Neural cell (in vitro differentiated cells): ENCODE measurements at regions not wholly inside any gene's neighbourhood (a gene's known extent, or its start where the extent isn't known, plus 50 kb on each side); places are given as distances from the start of the nearest gene placed in this dataset.

ENCODE experiments used
- H2AFZ ChIP-seq: fragments of 200-600, 300-800 bp; sonication (generic), shearing (Covaris generic); 2 replicates; pipeline ENCODE4 v1.6.0; 2014; ENCODE audit warnings: low read depth, mild to moderate bottlenecking, antibody characterized with exemption, low read length, moderate library complexity
- H3F3A ChIP-seq: fragments of 200-600 bp; shearing (Covaris generic); 2 replicates; pipeline ENCODE4 v1.6.1; 2016; ENCODE audit warnings: mild to moderate bottlenecking, moderate library complexity, mixed read lengths, antibody characterized with exemption, low read length; ENCODE audit not compliant: insufficient read depth, poor library complexity, severe bottlenecking
- H3K27ac ChIP-seq: fragments of 200-600, 300-800 bp; sonication (generic), shearing (Covaris generic); 2 replicates; pipeline ENCODE4 v1.5.1; 2014; ENCODE audit warnings: mild to moderate bottlenecking, low read length, moderate library complexity
- H3K27me3 ChIP-seq: fragments of 300-800, 200-600 bp; sonication (generic), shearing (Covaris generic); 2 replicates; pipeline ENCODE4 v1.6.0; 2014; ENCODE audit warnings: mild to moderate bottlenecking, low read depth, low read length, moderate library complexity; ENCODE audit not compliant: insufficient read depth
- H3K36me3 ChIP-seq: fragments of 300-800, 200-600 bp; sonication (generic), shearing (Covaris generic); 2 replicates; pipeline ENCODE4 v1.5.1; 2014; ENCODE audit warnings: mild to moderate bottlenecking, antibody characterized with exemption, low read length, moderate library complexity; ENCODE audit not compliant: insufficient read depth
- H3K4me2 ChIP-seq: fragments of 300-800, 200-600 bp; sonication (generic), shearing (Covaris generic); 2 replicates; pipeline ENCODE4 v1.6.0; 2014; ENCODE audit warnings: mild to moderate bottlenecking, low read length
- H3K4me3 ChIP-seq: fragments of 300-800, 200-600 bp; sonication (generic), shearing (Covaris generic); 2 replicates; pipeline ENCODE4 v1.5.1; 2014; ENCODE audit warnings: mild to moderate bottlenecking, low read length, moderate library complexity
- H3K79me2 ChIP-seq: fragments of 200-600 bp; shearing (Covaris generic); replicated peaks from 2 replicates; pipeline ENCODE4 v1.6.0; 2014; ENCODE audit warnings: mild to moderate bottlenecking, low read length, moderate library complexity; ENCODE audit not compliant: insufficient read depth
- H3K9ac ChIP-seq: fragments of 300-800, 200-600 bp; sonication (generic), shearing (Covaris generic); 2 replicates; pipeline ENCODE4 v1.6.1; 2016; ENCODE audit warnings: mild to moderate bottlenecking, low read length, mixed read lengths
- H3K9me2 ChIP-seq: fragments of 200-600 bp; shearing (Covaris generic); 2 replicates; pipeline ENCODE4 v1.6.1; 2016; ENCODE audit warnings: mild to moderate bottlenecking, low read length, mixed read lengths; ENCODE audit not compliant: insufficient read depth
- H3K9me3 ChIP-seq: fragments of 200-600, 300-800 bp; sonication (generic), shearing (Covaris generic); 2 replicates; pipeline ENCODE4 v1.6.1; 2016; ENCODE audit warnings: mild to moderate bottlenecking, mixed run types, low read length, moderate library complexity, mixed read lengths
- H4K20me1 ChIP-seq: fragments of 200-600 bp; shearing (Covaris generic); 2 replicates; pipeline ENCODE4 v1.6.1; 2016; ENCODE audit warnings: mild to moderate bottlenecking, mixed run types; ENCODE audit not compliant: insufficient read depth
- EP300 ChIP-seq: fragments of 450-650 bp; conservative IDR thresholded peaks from 2 replicates; pipeline ENCODE4 v1.6.1; 2014; ENCODE audit warnings: antibody characterized with exemption, mild to moderate bottlenecking, moderate library complexity; ENCODE audit not compliant: poor library complexity, severe bottlenecking
- EZH2 ChIP-seq: fragments of 200-600, 300-800 bp; shearing (Covaris generic), sonication (generic); IDR thresholded peaks from 2 replicates; pipeline ENCODE4 v1.6.1; 2014; ENCODE audit warnings: antibody characterized with exemption, low read length, borderline replicate concordance, mild to moderate bottlenecking; ENCODE audit not compliant: insufficient read depth, poor library complexity, severe bottlenecking
- MXI1 ChIP-seq: fragments of 450-650 bp; conservative IDR thresholded peaks from 2 replicates; pipeline ENCODE4 v1.6.1; 2014; ENCODE audit warnings: antibody characterized with exemption, mild to moderate bottlenecking; ENCODE audit not compliant: poor library complexity, severe bottlenecking
- POLR2AphosphoS5 ChIP-seq: IDR thresholded peaks from 2 replicates; pipeline ENCODE4 v1.6.1; 2012
- SMC3 ChIP-seq: fragments of 450-650 bp; conservative IDR thresholded peaks from 2 replicates; pipeline ENCODE4 v1.6.1; 2014; ENCODE audit warnings: antibody characterized with exemption, mild to moderate bottlenecking, moderate library complexity; ENCODE audit not compliant: poor library complexity
- TAF1 ChIP-seq: IDR thresholded peaks from 2 replicates; pipeline ENCODE4 v1.6.1; 2012; ENCODE audit warnings: low read depth
- TF ChIP-seq, protein P1 (sequence below): fragments of 450-650 bp; IDR thresholded peaks from 2 replicates; pipeline ENCODE4 v1.5.1; 2014; ENCODE audit warnings: antibody characterized with exemption, mild to moderate bottlenecking, moderate library complexity; ENCODE audit not compliant: poor library complexity, severe bottlenecking
- TF ChIP-seq, protein P2 (sequence below): IDR thresholded peaks from 2 replicates; pipeline ENCODE4 v1.6.1; 2012; ENCODE audit warnings: borderline replicate concordance

DNA sequence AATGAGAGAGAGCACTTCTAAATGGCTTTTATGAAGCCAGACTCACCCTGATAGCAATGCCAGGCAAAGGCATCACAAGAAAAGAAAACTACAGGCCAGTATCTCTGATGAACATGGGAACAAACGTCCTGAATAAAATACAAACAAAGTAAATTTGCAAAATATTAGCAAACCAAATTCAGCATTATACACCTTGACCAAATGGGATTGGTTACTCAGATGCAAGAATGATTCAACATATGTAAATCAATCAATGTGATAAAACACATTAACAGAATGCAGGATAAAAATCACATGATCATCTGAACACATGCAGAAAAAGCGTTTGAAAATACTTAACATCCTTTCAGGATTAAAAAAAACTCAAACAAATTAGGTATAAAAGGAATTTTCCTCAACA lies 494.9 kb upstream of the CCDC54 start:
- Histone ChIP-seq H2AFZ (no peak overlapping the region), H3K4me3 (no peak overlapping the region), H3K79me2 (no peaks in the 10 kb centered on the region), H3F3A (no peaks in the 10 kb centered on the region), H3K9me3 (no peaks in the 10 kb centered on the region), H3K4me2 (no peak overlapping the region), H3K27ac (no peak overlapping the region), H4K20me1 (no peaks in the 10 kb centered on the region), H3K36me3 (no peaks in the 10 kb centered on the region), H3K27me3 (no peaks in the 10 kb centered on the region), H3K9me2 (no peaks in the 10 kb centered on the region), H3K9ac (no peak overlapping the region)
- no peak for TF ChIP-seq SMC3

- no peak overlapping the region for H3K4me2 ChIP-seq
- H3K9me2 ChIP-seq: no peaks in the 10 kb centered on the region
- H3K27ac ChIP-seq: no peak overlapping the region
- no peaks in the 10 kb centered on the region for H3K79me2 ChIP-seq
- no peak overlapping the region for H3K9ac ChIP-seq
- H3K4me3 ChIP-seq: no peak overlapping the region
- no peaks in the 10 kb centered on the region for H3K9me3 ChIP-seq
- no peaks in the 10 kb centered on the region for H3K36me3 ChIP-seq
- no peak for TF ChIP-seq EP300
- no peak for TF ChIP-seq POLR2AphosphoS5
- no peak for TF ChIP-seq MXI1
- TF ChIP-seq EZH2: no peak
- no peak for TF ChIP-seq SMC3
- TF ChIP-seq, protein P1, sequence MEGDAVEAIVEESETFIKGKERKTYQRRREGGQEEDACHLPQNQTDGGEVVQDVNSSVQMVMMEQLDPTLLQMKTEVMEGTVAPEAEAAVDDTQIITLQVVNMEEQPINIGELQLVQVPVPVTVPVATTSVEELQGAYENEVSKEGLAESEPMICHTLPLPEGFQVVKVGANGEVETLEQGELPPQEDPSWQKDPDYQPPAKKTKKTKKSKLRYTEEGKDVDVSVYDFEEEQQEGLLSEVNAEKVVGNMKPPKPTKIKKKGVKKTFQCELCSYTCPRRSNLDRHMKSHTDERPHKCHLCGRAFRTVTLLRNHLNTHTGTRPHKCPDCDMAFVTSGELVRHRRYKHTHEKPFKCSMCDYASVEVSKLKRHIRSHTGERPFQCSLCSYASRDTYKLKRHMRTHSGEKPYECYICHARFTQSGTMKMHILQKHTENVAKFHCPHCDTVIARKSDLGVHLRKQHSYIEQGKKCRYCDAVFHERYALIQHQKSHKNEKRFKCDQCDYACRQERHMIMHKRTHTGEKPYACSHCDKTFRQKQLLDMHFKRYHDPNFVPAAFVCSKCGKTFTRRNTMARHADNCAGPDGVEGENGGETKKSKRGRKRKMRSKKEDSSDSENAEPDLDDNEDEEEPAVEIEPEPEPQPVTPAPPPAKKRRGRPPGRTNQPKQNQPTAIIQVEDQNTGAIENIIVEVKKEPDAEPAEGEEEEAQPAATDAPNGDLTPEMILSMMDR: no peak
- no peak for TF ChIP-seq TAF1
- TF ChIP-seq, protein P2, sequence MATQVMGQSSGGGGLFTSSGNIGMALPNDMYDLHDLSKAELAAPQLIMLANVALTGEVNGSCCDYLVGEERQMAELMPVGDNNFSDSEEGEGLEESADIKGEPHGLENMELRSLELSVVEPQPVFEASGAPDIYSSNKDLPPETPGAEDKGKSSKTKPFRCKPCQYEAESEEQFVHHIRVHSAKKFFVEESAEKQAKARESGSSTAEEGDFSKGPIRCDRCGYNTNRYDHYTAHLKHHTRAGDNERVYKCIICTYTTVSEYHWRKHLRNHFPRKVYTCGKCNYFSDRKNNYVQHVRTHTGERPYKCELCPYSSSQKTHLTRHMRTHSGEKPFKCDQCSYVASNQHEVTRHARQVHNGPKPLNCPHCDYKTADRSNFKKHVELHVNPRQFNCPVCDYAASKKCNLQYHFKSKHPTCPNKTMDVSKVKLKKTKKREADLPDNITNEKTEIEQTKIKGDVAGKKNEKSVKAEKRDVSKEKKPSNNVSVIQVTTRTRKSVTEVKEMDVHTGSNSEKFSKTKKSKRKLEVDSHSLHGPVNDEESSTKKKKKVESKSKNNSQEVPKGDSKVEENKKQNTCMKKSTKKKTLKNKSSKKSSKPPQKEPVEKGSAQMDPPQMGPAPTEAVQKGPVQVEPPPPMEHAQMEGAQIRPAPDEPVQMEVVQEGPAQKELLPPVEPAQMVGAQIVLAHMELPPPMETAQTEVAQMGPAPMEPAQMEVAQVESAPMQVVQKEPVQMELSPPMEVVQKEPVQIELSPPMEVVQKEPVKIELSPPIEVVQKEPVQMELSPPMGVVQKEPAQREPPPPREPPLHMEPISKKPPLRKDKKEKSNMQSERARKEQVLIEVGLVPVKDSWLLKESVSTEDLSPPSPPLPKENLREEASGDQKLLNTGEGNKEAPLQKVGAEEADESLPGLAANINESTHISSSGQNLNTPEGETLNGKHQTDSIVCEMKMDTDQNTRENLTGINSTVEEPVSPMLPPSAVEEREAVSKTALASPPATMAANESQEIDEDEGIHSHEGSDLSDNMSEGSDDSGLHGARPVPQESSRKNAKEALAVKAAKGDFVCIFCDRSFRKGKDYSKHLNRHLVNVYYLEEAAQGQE: no peak
- no peak overlapping the region for H2AFZ ChIP-seq
- no peaks in the 10 kb centered on the region for H3F3A ChIP-seq
- no peaks in the 10 kb centered on the region for H3K27me3 ChIP-seq
- H4K20me1 ChIP-seq: no peaks in the 10 kb centered on the region
Measured at GRCh38 chr3:106906074-106906473, 471.2 kb upstream of the CCDC54 start.

- Histone ChIP-seq H3K9me3 (no peaks in the 10 kb centered on the region), H4K20me1 (no peaks in the 10 kb centered on the region), H3K9me2 (no peaks in the 10 kb centered on the region), H2AFZ (no peak overlapping the region), H3K4me2 (no peak overlapping the region), H3K27ac (no peak overlapping the region), H3K36me3 (no peaks in the 10 kb centered on the region), H3K4me3 (no peak overlapping the region), H3K27me3 (no peaks in the 10 kb centered on the region), H3F3A (no peaks in the 10 kb centered on the region), H3K79me2 (no peaks in the 10 kb centered on the region), H3K9ac (no peak overlapping the region)
- TF ChIP-seq TAF1 (no peak), EP300 (no peak), POLR2AphosphoS5 (no peak), SMC3 (no peak)
- TF ChIP-seq, protein P2: no peak
Measured at GRCh38 chr3:106908181-106908938, 468.9 kb upstream of the CCDC54 start.
